SK-N-SH treated with all-trans-retinoic acid at 6 μM for 48 hours (cell line): ENCODE measurements at regions not wholly inside any gene's neighbourhood (a gene's known extent, or its start where the extent isn't known, plus 50 kb on each side); places are given as distances from the start of the nearest gene placed in this dataset.

Source experiments
- ATAC-seq: fragments of 200-7000 bp; cut with Tn5 transposase; 3 replicates; pipeline ENCODE4 v1.9.1; 2020; ENCODE audit warnings: mild to moderate bottlenecking, moderate library complexity
- ARNTL ChIP-seq: fragments of 450-650 bp; formaldehyde crosslinking; IDR thresholded peaks from 2 replicates; pipeline ENCODE4 v1.5.0; 2020; ENCODE audit warnings: low read depth, mild to moderate bottlenecking, moderate library complexity, borderline replicate concordance
- BACH2 ChIP-seq: fragments of 250-450 bp; sonication (Bioruptor Pico); IDR thresholded peaks from 2 replicates; pipeline ENCODE4 v1.9.0; 2021; ENCODE audit warnings: mild to moderate bottlenecking, borderline replicate concordance
- CSRNP3 ChIP-seq: fragments of 250-450 bp; sonication (Bioruptor Pico); IDR thresholded peaks from 2 replicates; pipeline ENCODE4 v1.5.1; 2021; ENCODE audit warnings: mild to moderate bottlenecking, moderate library complexity
- ESRRG ChIP-seq: fragments of 250-450 bp; sonication (Bioruptor Pico); IDR thresholded peaks from 2 replicates; pipeline ENCODE4 v1.6.1; 2021; ENCODE audit warnings: mild to moderate bottlenecking
- OSR1 ChIP-seq: fragments of 250-450 bp; sonication (Bioruptor Pico); IDR thresholded peaks from 2 replicates; pipeline ENCODE4 v1.8.0; 2022; ENCODE audit warnings: moderate library complexity, mild to moderate bottlenecking, inconsistent platforms
- PATZ1 ChIP-seq: fragments of 250-450 bp; sonication (Bioruptor Pico); IDR thresholded peaks from 2 replicates; pipeline ENCODE4 v1.8.0; 2020; ENCODE audit warnings: mild to moderate bottlenecking, moderate library complexity, borderline replicate concordance
- POU6F1 ChIP-seq: fragments of 250-450 bp; sonication (Bioruptor Pico); IDR thresholded peaks from 2 replicates; pipeline ENCODE4 v1.8.0; 2021; ENCODE audit warnings: low read depth, mild to moderate bottlenecking, moderate library complexity, borderline replicate concordance
- PPARA ChIP-seq: fragments of 250-450 bp; sonication (Bioruptor Pico); IDR thresholded peaks from 2 replicates; pipeline ENCODE4 v1.5.0; 2020; ENCODE audit warnings: mild to moderate bottlenecking, borderline replicate concordance
- RARB ChIP-seq: fragments of 250-450 bp; sonication (Bioruptor Pico); IDR thresholded peaks from 2 replicates; pipeline ENCODE4 v1.8.0; 2021; ENCODE audit warnings: mild to moderate bottlenecking, moderate library complexity
- SNAI2 ChIP-seq: fragments of 250-450 bp; sonication (Bioruptor Pico); IDR thresholded peaks from 2 replicates; pipeline ENCODE4 v1.5.0; 2020; ENCODE audit warnings: mild to moderate bottlenecking, moderate library complexity
- TOX ChIP-seq: fragments of 250-450 bp; sonication (Bioruptor Pico); IDR thresholded peaks from 2 replicates; pipeline ENCODE4 v1.8.0; 2021; ENCODE audit warnings: mild to moderate bottlenecking, moderate library complexity, borderline replicate concordance
- TSHZ2 ChIP-seq: fragments of 250-450 bp; sonication (Bioruptor Pico); IDR thresholded peaks from 2 replicates; pipeline ENCODE4 v1.5.0; 2020; ENCODE audit warnings: mild to moderate bottlenecking, moderate library complexity
- ZC3H10 ChIP-seq: fragments of 250-450 bp; sonication (Bioruptor Pico); IDR thresholded peaks from 2 replicates; pipeline ENCODE4 v1.5.1; 2021; ENCODE audit warnings: mild to moderate bottlenecking, moderate library complexity
- ZFP3 ChIP-seq: fragments of 250-450 bp; sonication (Bioruptor Pico); IDR thresholded peaks from 2 replicates; pipeline ENCODE4 v1.5.0; 2020; ENCODE audit warnings: mild to moderate bottlenecking, moderate library complexity
- ZFP30 ChIP-seq: fragments of 450-650 bp; formaldehyde crosslinking; IDR thresholded peaks from 2 replicates; pipeline ENCODE4 v1.5.0; 2022; ENCODE audit warnings: mild to moderate bottlenecking, moderate library complexity
- ZNF565 ChIP-seq: fragments of 450-650 bp; formaldehyde crosslinking; conservative IDR thresholded peaks from 2 replicates; pipeline ENCODE4 v1.5.0; 2020; ENCODE audit warnings: low read depth, mild to moderate bottlenecking, moderate library complexity
- ZNF8 ChIP-seq: fragments of 450-650 bp; formaldehyde crosslinking; IDR thresholded peaks from 2 replicates; pipeline ENCODE4 v1.5.0; 2020; ENCODE audit warnings: mild to moderate bottlenecking, moderate library complexity
- TF ChIP-seq, protein P1 (sequence below): fragments of 250-450 bp; sonication (Bioruptor Pico); IDR thresholded peaks from 2 replicates; pipeline ENCODE4 v1.5.1; 2020; ENCODE audit warnings: low read depth, mild to moderate bottlenecking, moderate library complexity

- TF ChIP-seq CSRNP3 (CRISPR knock-in tag) (no peak), ESRRG (CRISPR knock-in tag) (no peak)
Observed at GRCh38 chr3:171535799-171536198, 75.6 kb upstream of the TNIK start (continued).

- TF ChIP-seq ZNF8 (CRISPR knock-in tag) = no peak
- no peak for TF ChIP-seq ZNF565 (CRISPR knock-in tag)
- no peak for TF ChIP-seq ZC3H10
- TF ChIP-seq OSR1 (CRISPR knock-in tag) = no peak
- no peak for TF ChIP-seq ARNTL
- no peak for ATAC-seq
Observed at GRCh38 chr3:171535133-171535532, 74.9 kb upstream of the TNIK start.

DNA sequence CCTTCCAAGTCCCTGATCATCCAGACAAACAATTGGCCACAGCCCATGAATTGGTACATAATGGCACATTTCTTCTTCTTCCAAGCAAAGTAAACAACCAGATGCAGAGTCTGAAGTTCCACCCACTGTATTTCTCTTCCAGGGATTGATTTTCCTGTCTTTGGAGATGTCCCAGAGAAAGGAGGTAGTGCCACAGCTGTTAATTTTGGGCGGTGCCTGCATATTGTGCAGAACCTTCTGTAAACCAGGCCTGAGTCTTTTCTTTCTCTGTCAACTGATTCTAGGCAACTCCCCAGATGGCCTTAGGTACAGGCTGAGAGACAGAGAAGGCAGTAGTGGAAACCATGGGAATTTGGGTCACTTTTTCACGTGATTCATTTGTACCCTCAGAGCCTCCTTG lies 73.5 kb upstream of the TNIK start:
- TF ChIP-seq PATZ1 (CRISPR knock-in tag) (no peak), CSRNP3 (CRISPR knock-in tag) (no peak), POU6F1 (CRISPR knock-in tag) (no peak), ZC3H10 (no peak), ZFP3 (CRISPR knock-in tag) (no peak), PPARA (CRISPR knock-in tag) (no peak), RARB (CRISPR knock-in tag) (no peak), TSHZ2 (CRISPR knock-in tag) (no peak), BACH2 (CRISPR knock-in tag) (no peak)
- TF ChIP-seq, protein P1, sequence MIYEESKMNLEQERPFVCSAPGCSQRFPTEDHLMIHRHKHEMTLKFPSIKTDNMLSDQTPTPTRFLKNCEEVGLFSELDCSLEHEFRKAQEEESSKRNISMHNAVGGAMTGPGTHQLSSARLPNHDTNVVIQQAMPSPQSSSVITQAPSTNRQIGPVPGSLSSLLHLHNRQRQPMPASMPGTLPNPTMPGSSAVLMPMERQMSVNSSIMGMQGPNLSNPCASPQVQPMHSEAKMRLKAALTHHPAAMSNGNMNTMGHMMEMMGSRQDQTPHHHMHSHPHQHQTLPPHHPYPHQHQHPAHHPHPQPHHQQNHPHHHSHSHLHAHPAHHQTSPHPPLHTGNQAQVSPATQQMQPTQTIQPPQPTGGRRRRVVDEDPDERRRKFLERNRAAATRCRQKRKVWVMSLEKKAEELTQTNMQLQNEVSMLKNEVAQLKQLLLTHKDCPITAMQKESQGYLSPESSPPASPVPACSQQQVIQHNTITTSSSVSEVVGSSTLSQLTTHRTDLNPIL (CRISPR knock-in tag) = no peak
- TF ChIP-seq, all 23 proteins: peak for 0
- no peak for ATAC-seq

DNA sequence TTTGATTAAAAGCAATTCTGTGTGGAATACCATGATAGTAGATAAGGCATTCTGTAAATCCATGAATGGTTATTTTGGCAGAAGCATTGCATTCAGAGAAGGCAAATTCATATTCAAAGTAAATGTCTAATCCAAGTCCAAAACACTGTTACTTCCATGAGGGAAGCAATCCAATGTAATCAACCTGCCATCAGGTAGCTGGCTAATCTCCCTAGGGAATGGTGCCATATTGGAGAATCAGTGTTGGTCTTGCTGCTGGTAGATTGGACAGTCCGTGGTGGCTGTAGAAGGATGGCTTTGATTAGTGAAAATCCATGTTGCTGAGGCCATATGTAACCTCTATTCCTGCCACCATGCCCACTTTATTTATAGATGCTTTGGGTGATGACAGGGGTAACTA lies 72.1 kb upstream of the TNIK start:
- no peak for ATAC-seq
- TF ChIP-seq PATZ1 (CRISPR knock-in tag) = no peak
- TF ChIP-seq TOX (CRISPR knock-in tag) = no peak
- no peak for TF ChIP-seq POU6F1 (CRISPR knock-in tag)
- TF ChIP-seq SNAI2 = no peak
- no peak for TF ChIP-seq ZFP30 (CRISPR knock-in tag)
- no peak for TF ChIP-seq BACH2 (CRISPR knock-in tag)
- TF ChIP-seq TSHZ2 (CRISPR knock-in tag) = no peak
- TF ChIP-seq ZFP3 (CRISPR knock-in tag) = no peak
